ENCODE measurements at regions not wholly inside any gene's neighbourhood (a gene's known extent, or its start where the extent isn't known, plus 50 kb on each side); places are given as distances from the start of the nearest gene placed in this dataset.

GRCh38 chr12:31860401-31860800, 98.8 kb upstream of the RESF1 start:
- Mint-ChIP-seq H3K27me3 (ENCODE audit: low read depth) (no peaks in the 10 kb centered on the region), H3K4me1 (ENCODE audit: low read depth) (no peaks in the 10 kb centered on the region), H3K9me3 (peaks cover 17% of the 10 kb centered on the region), H3K36me3 (ENCODE audit: low read depth) (no peaks in the 10 kb centered on the region), H3K27ac (no peak overlapping the region), H3K4me3 (ENCODE audit: low read depth) (no peak overlapping the region)
- intact Hi-C loops (cut with micrococcal nuclease) = no loop called here
- DNase-seq (ENCODE audit: low spot score) = no peak

GRCh38 chr12:31859232-31859977, 99.8 kb upstream of the RESF1 start:
- Mint-ChIP-seq H3K27ac (no peak overlapping the region), H3K9me3 (peaks cover 22% of the 10 kb centered on the region), H3K36me3 (ENCODE audit: low read depth) (no peaks in the 10 kb centered on the region), H3K27me3 (ENCODE audit: low read depth) (no peaks in the 10 kb centered on the region), H3K4me3 (ENCODE audit: low read depth) (no peak overlapping the region), H3K4me1 (ENCODE audit: low read depth) (no peaks in the 10 kb centered on the region)
- no peak for DNase-seq (ENCODE audit: low spot score)
- intact Hi-C loops (cut with micrococcal nuclease) = no loop called here

- H3K4me3 Mint-ChIP-seq (ENCODE audit: low read depth) = no peak overlapping the region
Observed at GRCh38 chr12:31855427-31855826, 103.8 kb upstream of the RESF1 start.

GRCh38 chr12:31853977-31854376, 105.2 kb upstream of the RESF1 start:
- Mint-ChIP-seq H3K27ac (no peak overlapping the region), H3K9me3 (peaks cover 43% of the 10 kb centered on the region), H3K4me3 (ENCODE audit: low read depth) (no peak overlapping the region), H3K36me3 (ENCODE audit: low read depth) (no peaks in the 10 kb centered on the region), H3K27me3 (ENCODE audit: low read depth) (no peaks in the 10 kb centered on the region), H3K4me1 (ENCODE audit: low read depth) (no peaks in the 10 kb centered on the region)
- DNase-seq (ENCODE audit: low spot score) = no peak
- intact Hi-C loops (cut with micrococcal nuclease) = no loop called here

More at GRCh38 chr12:31855427-31855826, 103.8 kb upstream of the RESF1 start:
- intact Hi-C loops (cut with micrococcal nuclease) = no loop called here
- Mint-ChIP-seq H3K27me3 (ENCODE audit: low read depth) (no peaks in the 10 kb centered on the region), H3K36me3 (ENCODE audit: low read depth) (no peaks in the 10 kb centered on the region), H3K9me3 (peaks cover 44% of the 10 kb centered on the region), H3K4me1 (ENCODE audit: low read depth) (no peaks in the 10 kb centered on the region), H3K27ac (no peak overlapping the region)
- no peak for DNase-seq (ENCODE audit: low spot score)

- H3K36me3 Mint-ChIP-seq (ENCODE audit: low read depth) = no peaks in the 10 kb centered on the region
- no peak for DNase-seq (ENCODE audit: low spot score)
- no peak overlapping the region for H3K27ac Mint-ChIP-seq
- intact Hi-C loops (cut with micrococcal nuclease) = no loop called here
- H3K4me3 Mint-ChIP-seq (ENCODE audit: low read depth) = no peak overlapping the region
- peaks cover 43% of the 10 kb centered on the region for H3K9me3 Mint-ChIP-seq
- H3K4me1 Mint-ChIP-seq (ENCODE audit: low read depth) = no peaks in the 10 kb centered on the region
- no peaks in the 10 kb centered on the region for H3K27me3 Mint-ChIP-seq (ENCODE audit: low read depth)
Observed at GRCh38 chr12:31853520-31853919, 105.7 kb upstream of the RESF1 start.

GRCh38 chr12:31850268-31850667, 108.9 kb upstream of the RESF1 start:
- Mint-ChIP-seq H3K27me3 (ENCODE audit: low read depth) (no peaks in the 10 kb centered on the region), H3K4me1 (ENCODE audit: low read depth) (no peaks in the 10 kb centered on the region), H3K9me3 (peaks cover 58% of the 10 kb centered on the region), H3K36me3 (ENCODE audit: low read depth) (no peaks in the 10 kb centered on the region), H3K27ac (no peak overlapping the region), H3K4me3 (ENCODE audit: low read depth) (no peak overlapping the region)
- DNase-seq (ENCODE audit: low spot score) = no peak
- intact Hi-C loops (cut with micrococcal nuclease) = no loop called here

GRCh38 chr12:31849090-31849687, 110.0 kb upstream of the RESF1 start:
- Mint-ChIP-seq H3K27me3 (ENCODE audit: low read depth) (no peaks in the 10 kb centered on the region), H3K4me3 (ENCODE audit: low read depth) (no peak overlapping the region), H3K36me3 (ENCODE audit: low read depth) (no peaks in the 10 kb centered on the region), H3K4me1 (ENCODE audit: low read depth) (no peaks in the 10 kb centered on the region), H3K9me3 (peaks cover 58% of the 10 kb centered on the region), H3K27ac (no peak overlapping the region)
- DNase-seq (ENCODE audit: low spot score) = no peak
- intact Hi-C loops (cut with micrococcal nuclease) = no loop called here

- Mint-ChIP-seq H3K36me3 (ENCODE audit: low read depth) (no peaks in the 10 kb centered on the region), H3K27me3 (ENCODE audit: low read depth) (no peaks in the 10 kb centered on the region), H3K4me1 (ENCODE audit: low read depth) (no peaks in the 10 kb centered on the region), H3K4me3 (ENCODE audit: low read depth) (no peak overlapping the region), H3K27ac (no peak overlapping the region), H3K9me3 (peaks cover 46% of the 10 kb centered on the region)
- DNase-seq (ENCODE audit: low spot score) = no peak
- intact Hi-C loops (cut with micrococcal nuclease) = no loop called here
Observed at GRCh38 chr12:31846405-31846804, 112.8 kb upstream of the RESF1 start.

- Mint-ChIP-seq H3K36me3 (ENCODE audit: low read depth) (no peaks in the 10 kb centered on the region), H3K27ac (no peak overlapping the region), H3K4me1 (ENCODE audit: low read depth) (no peaks in the 10 kb centered on the region), H3K4me3 (ENCODE audit: low read depth) (no peak overlapping the region), H3K27me3 (ENCODE audit: low read depth) (no peaks in the 10 kb centered on the region), H3K9me3 (peaks cover 45% of the 10 kb centered on the region)
- intact Hi-C loops (cut with micrococcal nuclease) = no loop called here
- DNase-seq (ENCODE audit: low spot score) = no peak
Observed at GRCh38 chr12:31845613-31846322, 113.4 kb upstream of the RESF1 start.

GRCh38 chr12:31843398-31844095, 114.7 kb upstream of the AMN1 start:
- H3K36me3 Mint-ChIP-seq (ENCODE audit: low read depth) = no peaks in the 10 kb centered on the region
- intact Hi-C loops (cut with micrococcal nuclease) = no loop called here
- no peak for DNase-seq (ENCODE audit: low spot score)
- no peak overlapping the region for H3K27ac Mint-ChIP-seq
- H3K9me3 Mint-ChIP-seq = peaks cover 39% of the 10 kb centered on the region
- H3K4me1 Mint-ChIP-seq (ENCODE audit: low read depth) = no peaks in the 10 kb centered on the region
- no peaks in the 10 kb centered on the region for H3K27me3 Mint-ChIP-seq (ENCODE audit: low read depth)
- H3K4me3 Mint-ChIP-seq (ENCODE audit: low read depth) = no peak overlapping the region

GRCh38 chr12:31837913-31838312, 109.1 kb upstream of the AMN1 start:
- intact Hi-C loops (cut with micrococcal nuclease) = no loop called here
- H3K4me1 Mint-ChIP-seq (ENCODE audit: low read depth) = peaks cover 5% of the 10 kb centered on the region
- peaks cover 4% of the 10 kb centered on the region for H3K36me3 Mint-ChIP-seq (ENCODE audit: low read depth)

GRCh38 chr12:31835276-31835882, 106.6 kb upstream of the AMN1 start:
- no peak for DNase-seq (ENCODE audit: low spot score)
- Mint-ChIP-seq H3K36me3 (ENCODE audit: low read depth) (peaks cover 18% of the 10 kb centered on the region), H3K4me1 (ENCODE audit: low read depth) (peaks cover 13% of the 10 kb centered on the region), H3K27ac (no peak overlapping the region), H3K9me3 (peaks cover 37% of the 10 kb centered on the region), H3K4me3 (ENCODE audit: low read depth) (no peak overlapping the region), H3K27me3 (ENCODE audit: low read depth) (no peaks in the 10 kb centered on the region)
- intact Hi-C loops (cut with micrococcal nuclease) = no loop called here

More at GRCh38 chr12:31837913-31838312, 109.1 kb upstream of the AMN1 start:
- Mint-ChIP-seq H3K27ac (no peak overlapping the region), H3K4me3 (ENCODE audit: low read depth) (no peak overlapping the region), H3K27me3 (ENCODE audit: low read depth) (no peaks in the 10 kb centered on the region), H3K9me3 (peaks cover 23% of the 10 kb centered on the region)
- no peak for DNase-seq (ENCODE audit: low spot score)
